Hepatocyte (in vitro differentiated cells): ENCODE measurements at regions not wholly inside any gene's neighbourhood (a gene's known extent, or its start where the extent isn't known, plus 50 kb on each side); places are given as distances from the start of the nearest gene placed in this dataset.

Experiments used
- EZH2phosphoT487 ChIP-seq: fragments of 200-600 bp; sonication (generic); IDR thresholded peaks from one replicate; pipeline ENCODE4 v1.6.1; 2018; ENCODE audit warnings: antibody characterized with exemption, mild to moderate bottlenecking, low read depth, moderate library complexity; ENCODE audit not compliant: unreplicated experiment, severe bottlenecking
- TF ChIP-seq, protein P1 (sequence below): fragments of 200-600 bp; sonication (generic); IDR thresholded peaks from 2 replicates; pipeline ENCODE4 v1.5.1; 2016; ENCODE audit warnings: antibody characterized with exemption, mild to moderate bottlenecking; ENCODE audit not compliant: poor library complexity

DNA sequence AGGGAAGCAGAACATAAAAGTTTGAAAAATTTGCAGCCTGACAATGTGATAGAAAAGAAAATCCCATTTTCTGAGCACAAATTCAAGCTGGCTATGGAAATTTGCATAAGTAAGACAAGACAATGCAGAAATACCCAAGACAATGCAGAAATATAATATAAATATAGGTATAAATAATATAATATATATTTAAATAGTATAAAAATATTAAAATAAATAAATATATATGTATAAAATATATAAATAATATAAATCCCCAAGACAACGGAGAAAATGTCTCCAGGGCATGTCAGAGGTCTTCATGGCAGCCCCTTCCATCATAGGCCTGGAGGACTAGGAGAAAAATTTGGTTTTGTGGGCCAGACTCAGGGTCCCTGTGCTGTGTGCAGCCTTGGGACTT is 125.0 kb upstream of the AADAT start:
- TF ChIP-seq, protein P1, sequence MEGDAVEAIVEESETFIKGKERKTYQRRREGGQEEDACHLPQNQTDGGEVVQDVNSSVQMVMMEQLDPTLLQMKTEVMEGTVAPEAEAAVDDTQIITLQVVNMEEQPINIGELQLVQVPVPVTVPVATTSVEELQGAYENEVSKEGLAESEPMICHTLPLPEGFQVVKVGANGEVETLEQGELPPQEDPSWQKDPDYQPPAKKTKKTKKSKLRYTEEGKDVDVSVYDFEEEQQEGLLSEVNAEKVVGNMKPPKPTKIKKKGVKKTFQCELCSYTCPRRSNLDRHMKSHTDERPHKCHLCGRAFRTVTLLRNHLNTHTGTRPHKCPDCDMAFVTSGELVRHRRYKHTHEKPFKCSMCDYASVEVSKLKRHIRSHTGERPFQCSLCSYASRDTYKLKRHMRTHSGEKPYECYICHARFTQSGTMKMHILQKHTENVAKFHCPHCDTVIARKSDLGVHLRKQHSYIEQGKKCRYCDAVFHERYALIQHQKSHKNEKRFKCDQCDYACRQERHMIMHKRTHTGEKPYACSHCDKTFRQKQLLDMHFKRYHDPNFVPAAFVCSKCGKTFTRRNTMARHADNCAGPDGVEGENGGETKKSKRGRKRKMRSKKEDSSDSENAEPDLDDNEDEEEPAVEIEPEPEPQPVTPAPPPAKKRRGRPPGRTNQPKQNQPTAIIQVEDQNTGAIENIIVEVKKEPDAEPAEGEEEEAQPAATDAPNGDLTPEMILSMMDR, result no peak
- TF ChIP-seq EZH2phosphoT487, result no peak
